HuH-7.5 (cell line): ENCODE measurements at regions not wholly inside any gene's neighbourhood (a gene's known extent, or its start where the extent isn't known, plus 50 kb on each side); places are given as distances from the start of the nearest gene placed in this dataset.
"Not testable (repeated sequence)": the region's sequence is repeated elsewhere in the genome, so short reads cannot be mapped to it uniquely, and the experiment has no call there.

Experiments used
- DNase-seq: peaks from one replicate; pipeline ENCODE4 v3.0.0; 2011; ENCODE audit warnings: low spot score

DNA sequence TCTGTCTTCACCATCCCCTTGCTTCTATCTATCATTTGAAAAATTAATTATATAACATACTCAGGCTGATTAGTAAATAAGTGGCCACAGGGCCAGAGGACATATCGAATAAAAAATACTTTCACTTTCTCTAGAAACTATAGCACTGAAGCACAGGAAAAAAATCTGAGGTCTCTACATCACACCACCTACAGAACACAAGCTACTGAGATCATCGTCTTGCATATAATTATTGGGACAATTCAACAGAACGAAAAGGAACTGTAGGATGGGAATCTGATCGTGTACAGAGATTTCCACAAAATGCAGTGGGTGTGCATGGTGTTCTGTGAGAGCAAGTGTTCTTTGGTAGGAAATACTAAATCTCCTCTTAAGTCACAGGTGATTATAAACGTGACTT, 289.6 kb upstream of the ERCC4 start:
- DNase-seq, result no peak

DNA sequence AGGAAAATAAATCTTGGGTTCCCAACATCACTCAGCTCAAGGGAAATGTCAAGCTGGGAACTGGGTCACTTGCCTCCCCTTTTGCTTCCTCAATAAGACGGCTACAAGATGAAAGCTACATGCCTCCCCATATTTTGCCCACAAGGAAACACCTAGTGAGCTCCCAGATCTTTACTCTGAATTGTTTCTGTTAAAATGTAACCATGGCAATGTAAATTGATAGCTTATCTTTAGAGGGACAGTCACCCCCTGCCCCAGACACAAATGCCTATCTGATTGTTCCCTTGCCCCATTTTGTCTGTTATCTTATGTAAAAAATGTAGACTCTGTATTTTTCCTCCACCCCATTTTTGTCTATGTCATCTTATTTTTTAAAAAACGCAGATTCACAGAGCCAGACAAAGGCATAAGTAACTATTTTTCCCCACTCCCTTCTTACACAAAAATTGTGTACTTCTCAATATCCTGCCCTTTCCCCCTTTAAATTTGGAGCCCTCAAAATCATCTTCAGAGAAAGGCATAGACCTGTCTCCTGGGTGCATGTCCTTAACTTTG, 288.7 kb upstream of the ERCC4 start:
- no peak for DNase-seq

DNA sequence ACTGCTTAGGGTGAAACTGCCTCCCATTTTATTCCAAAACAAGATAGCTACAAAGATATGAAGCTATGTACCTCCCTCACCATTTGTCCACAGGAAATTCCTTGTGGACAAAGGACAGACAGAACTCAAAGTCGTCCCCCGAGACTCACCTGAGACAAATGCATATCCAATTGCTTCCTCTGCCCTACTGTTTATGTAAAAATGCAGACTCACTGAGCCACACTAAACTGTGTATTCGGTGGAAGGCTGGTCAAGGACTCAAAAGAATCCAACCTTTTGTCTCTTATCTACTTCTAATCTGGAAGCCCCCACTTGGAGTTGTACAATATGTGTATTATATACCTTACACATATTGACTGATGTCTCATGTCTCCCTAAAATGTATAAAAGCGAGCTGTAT, 288.0 kb upstream of the ERCC4 start:
- DNase-seq, result no peak

DNA sequence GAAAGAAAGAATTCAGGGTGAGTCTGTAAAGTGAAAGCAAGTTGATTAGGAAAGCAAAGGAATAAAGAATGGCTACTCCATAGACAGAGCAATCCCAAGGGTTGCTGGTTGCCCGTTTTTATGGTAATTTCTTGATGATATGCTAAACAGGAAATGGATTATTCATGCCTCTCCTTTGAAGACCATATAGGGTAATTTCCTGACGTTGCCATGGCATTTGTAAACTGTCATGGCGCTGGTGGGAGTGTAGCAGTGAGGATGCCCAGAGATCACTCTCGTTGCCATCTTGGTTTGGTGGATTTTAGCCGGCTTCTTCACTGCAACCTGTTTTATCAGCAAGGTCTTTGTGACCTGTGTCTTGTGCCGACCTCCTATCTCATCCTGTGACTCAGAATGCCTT, 287.4 kb upstream of the ERCC4 start:
- not testable (repeated sequence) for DNase-seq

DNA sequence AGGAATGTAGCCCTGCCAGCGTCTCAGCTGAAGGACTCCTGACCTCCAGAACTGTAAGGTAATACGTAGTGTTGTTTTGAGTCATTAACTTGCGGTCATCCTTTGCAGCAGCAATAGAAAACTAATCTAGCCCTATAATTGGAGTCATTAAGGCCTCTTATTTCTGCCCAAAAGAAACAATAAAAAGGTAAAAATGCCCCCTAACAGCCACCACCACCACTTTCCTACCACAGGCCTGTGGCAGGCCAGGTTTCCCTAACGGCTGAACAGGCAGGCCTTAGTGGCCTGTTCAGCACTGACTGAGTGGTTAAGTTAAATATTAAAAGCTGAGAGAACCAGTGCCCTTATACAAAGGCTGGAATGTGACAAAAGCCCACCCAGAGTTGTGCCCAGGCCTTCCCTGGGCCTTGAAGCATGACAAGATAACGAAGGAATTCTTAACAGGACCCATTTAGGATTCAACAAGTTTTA, 286.5 kb upstream of the ERCC4 start:
- no peak for DNase-seq

DNA sequence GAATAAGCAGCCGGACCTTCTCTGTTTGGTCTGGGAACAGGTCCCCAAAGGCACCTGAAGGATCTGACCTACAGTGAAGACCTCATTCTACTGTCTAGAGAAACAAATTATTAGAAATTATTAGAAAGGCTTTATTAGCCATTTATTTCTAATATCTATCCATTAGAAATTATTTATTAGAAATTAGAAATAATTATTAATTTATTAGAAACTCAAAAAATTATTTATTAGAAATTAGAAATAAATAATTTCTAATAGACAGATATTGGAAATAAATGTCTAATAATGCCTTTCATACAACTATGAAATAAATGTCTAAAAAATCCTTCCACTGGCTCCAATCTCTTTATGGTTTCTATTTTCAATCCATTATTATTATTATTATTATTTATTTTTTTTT, 285.7 kb upstream of the ERCC4 start:
- DNase-seq, result no peak

DNA sequence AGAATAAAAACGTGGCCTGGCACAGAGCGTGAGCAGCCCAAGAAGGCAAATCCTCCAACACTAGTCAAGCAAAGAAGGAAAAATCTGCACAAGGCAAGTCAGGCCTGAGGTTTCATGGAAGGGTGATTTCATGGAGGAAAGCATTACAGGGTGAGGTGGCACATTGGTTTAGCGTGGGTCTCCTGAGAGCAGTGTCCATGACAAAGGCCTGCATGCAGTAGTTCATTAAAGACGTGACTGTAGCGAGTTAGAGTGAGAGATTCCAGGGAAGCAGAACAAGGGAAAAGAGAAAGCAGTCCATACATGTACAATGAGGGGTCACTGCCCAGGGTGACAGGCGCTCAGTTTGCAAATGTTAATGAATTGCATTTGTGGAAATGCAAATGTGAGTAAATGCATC, 285.0 kb upstream of the ERCC4 start:
- no peak for DNase-seq

DNA sequence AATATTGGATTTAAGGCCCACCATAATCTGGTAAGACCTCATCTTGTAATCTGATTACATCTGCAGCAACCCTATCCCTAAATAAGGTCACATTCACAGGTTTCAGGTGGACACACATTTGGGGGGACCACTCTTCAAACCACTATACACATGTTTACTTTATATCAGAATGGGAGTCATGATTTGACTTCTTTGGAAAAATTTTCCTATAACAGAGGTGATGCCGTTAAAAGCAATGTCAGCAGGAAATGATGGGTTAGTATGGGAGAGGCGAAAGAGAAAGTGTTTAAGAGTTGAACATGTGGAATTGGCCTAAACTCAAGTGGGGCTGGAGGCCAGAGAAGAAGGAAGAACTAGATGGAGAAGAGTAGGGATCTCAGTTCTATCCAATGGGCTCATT, 281.7 kb upstream of the ERCC4 start:
- DNase-seq, result no peak

DNA sequence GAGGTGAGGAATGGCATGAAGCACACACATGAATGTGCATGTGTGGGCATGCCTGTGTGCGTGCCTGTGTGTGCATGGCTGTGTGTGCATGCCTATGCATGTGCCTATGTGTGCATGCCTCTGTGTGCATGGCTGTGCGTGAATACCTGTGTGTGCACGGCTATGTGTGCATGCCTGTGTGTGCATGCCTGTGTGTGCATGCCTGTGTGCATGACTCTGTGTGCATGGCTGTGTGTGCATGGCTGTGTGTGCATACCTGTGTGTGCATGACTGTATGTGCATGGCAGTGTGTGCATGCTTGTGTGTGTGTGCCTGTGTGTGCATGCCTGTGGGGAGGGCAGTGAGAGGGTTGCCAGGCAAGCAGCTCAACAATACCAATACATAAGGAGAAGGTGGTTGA, 276.5 kb upstream of the ERCC4 start:
- DNase-seq, result no peak

DNA sequence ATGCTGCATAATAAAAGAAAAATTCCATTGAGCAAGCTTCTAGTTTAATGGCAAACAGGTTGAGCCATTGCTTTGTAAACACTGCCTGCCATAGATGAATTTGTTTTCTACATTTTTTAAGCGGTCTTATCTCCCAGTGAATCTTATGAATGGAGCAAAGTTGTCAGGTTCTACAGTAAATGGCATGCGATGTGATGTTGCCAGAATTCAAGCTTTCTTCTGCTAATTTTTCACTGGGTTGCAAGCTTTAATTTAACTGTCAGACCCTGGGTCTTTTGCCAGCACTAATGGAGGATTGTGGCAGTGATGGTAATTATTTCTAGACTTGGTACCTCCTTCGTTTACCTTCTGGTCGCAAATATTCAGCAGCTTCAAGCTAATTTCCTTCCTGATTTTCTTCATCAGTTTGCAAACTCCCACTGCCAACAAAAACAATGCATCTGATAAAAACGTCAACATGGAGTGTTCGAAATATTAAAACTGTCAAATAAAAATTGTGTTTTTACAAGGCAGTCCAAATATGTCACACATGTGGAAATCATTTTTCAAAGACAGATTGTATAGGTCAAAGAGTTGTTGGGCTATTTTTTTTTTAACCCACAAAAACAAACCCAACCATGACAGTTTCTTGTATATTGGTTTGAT, 274.2 kb upstream of the ERCC4 start:
- DNase-seq, result no peak

DNA sequence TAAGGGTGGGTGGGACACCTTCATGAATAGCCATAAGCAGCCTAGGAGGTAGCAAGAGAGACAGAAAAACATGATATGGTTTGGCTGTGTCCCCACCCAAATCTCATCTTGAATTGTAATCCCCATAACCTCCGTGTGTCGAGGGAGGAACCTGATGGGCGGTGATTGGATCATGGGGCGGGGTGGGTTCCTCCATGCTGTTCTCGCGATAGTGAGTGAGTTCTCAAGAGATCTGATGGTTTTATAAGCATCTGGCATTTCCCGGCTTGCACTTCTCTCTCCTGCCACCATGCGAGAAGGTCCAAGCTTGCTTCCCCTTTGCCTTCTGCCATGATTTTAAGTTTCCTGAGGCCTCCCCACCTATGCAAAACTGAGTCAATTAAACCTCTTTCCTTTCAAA, 259.1 kb upstream of the ERCC4 start:
- no peak for DNase-seq

DNA sequence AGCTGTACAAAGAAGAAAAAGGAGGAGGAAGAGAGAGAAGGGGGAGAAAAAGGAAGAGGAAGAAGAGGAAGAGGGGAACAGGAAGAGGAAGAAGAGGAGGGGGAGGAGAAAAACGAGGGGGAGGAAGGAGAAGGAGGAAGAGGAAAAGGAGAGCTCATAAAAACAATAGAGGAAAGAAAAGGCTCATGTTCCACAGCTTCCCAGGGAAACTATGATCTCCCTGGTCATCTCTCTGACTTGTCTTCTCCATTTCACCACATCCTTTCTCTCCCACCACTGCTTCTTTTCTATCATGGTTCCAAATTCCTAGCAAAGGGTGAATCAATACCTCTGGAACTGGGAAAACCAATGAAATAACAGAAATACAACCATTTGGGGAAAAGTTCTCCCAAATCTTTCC, 254.1 kb upstream of the ERCC4 start:
- DNase-seq, result no peak

DNA sequence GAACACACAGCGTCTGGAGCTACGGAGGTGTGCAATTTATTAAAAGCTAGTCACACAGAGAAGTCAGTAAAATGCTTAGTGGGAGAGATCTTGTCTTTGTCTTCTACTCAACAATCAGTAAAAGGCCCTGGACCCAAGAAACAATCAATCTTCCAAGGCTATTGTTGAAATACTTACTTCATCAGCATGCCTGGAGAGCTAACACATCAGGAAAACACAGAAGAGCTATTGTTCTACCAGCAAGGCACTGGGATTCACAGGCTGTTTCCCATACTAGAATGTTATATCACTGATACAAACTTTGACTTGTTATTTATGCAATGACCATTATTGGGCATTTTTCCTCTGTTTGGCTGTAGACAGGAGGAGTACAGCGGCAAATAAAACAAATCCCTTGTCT, 247.8 kb upstream of the ERCC4 start:
- DNase-seq, result no peak

DNA sequence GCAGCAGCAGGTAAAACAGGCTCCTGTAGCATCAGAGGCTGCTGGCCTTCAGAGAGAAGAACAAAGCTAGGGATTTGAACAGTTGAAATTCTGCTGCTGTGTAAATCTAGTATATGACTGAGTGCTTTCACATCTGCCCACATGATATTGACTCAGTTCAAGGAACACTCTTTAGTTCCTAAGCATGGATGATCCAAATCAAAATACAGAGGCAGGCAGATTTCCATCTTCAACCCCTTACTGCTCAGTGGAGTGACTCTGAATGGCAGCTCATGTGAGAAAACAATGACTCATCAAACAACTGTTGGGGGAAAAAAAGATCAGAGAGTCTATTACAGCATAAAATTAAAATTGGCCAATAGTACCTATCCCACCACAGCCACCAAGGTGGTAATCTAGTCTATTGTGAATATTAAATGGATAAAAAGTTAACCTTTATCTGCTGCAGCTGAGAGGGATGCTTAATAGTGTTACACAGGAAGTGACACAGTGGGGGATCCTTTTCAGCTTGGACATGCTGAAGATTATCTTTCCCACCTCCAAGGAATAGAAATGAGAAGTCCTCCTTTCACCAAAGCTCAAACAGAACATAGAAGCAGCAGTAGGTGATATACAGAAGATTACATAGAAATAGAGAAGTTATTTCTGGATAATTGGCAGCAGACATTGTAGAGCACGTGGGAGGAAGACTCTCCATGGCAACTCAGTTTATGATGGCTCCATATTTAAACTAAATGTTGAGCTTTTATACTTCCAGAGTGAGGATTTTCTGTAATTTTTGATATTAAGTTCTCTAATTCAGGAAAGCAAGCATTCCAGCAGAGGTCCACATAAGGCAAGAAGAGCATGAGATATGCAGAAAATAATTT, 239.7 kb upstream of the ERCC4 start:
- no peak for DNase-seq

DNA sequence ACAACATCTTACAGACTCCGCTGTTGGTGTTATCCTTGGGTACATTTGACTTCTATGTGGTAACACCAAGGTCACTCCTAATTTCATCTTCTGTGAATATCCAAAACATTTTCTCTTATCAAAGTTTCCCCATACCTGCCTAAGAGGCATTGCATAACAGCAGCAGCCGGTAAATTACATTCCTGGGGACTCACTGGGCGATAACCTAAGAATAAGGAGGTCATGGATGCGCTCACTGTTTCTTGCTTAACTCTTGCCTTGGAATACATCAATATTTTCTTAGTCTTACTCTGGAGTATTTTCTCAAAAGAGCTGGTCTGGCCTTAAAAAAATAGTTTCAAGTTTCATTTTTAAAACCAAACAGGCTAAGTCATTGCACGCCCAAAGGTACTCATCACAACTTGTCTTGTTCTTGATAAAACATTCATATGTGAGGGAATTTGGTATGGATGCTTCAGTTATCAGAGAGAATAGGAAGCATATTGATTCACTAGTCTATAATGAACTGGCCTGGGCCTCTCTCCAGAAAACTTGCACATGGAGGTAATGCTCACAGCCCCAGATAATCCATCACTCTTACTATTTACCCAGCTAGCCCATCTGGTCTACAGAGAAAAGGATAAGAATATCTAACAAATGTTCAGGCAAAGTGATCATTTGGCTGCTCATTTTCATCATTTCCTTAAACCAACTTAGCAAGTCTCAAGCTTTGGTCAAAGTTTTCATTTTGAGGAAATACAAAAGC, 235.0 kb upstream of the ERCC4 start:
- no peak for DNase-seq

DNA sequence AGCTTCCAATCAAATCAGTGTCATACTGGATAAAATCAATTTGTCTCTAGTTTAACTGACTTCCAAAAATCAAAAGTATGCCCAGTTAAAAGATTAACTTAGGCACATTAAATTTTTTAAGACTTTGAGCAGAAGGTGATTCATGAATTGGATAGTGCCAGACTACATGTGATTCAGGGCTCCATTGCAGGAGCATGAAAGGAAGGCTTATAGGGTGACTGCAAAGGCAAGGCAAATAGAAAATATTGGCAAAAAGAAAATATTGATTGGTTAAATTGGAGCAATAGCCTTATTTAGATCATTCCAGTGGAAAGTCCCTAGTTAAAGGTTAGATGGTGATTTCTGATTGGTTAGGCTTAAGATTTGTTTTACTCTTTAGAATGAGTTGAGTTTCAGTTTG, 223.9 kb upstream of the ERCC4 start:
- no peak for DNase-seq

DNA sequence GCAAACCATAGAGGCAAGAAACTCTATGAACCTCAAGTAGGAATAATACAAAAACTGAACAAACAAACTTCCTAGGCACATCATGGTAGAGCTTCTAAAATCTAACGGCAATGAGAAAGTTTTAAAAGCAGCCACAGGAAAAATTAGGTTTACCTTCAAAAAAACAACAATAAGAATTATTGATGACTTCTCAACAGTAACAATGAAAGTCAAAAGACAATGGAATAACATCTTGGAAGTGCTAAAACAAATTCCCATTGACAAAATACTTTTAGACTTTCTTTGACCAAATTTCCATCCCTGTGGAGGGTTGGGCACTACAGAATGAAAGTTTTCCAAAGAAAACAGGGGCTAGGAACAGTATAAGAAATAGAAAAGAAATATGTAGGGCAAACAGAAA, 222.9 kb upstream of the ERCC4 start:
- no peak for DNase-seq

DNA sequence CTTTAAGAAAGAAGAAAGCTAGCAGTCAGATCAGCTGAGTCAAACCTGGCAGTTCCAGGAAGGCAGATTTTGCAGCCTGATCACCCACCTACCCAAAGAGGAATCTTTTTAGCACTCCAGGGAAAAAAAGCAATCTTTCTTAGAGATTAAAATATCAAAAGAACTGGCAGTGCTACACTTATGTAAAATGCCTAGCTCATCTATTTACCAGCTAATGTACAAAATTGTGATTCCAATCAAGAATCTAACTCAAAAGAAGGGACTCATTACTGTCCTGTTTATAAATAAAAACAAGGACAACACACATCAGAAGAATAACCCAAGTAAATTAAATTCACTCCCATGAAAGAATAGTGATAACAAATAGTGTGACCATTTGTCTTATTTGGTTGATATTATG, 222.4 kb upstream of the ERCC4 start:
- no peak for DNase-seq

DNA sequence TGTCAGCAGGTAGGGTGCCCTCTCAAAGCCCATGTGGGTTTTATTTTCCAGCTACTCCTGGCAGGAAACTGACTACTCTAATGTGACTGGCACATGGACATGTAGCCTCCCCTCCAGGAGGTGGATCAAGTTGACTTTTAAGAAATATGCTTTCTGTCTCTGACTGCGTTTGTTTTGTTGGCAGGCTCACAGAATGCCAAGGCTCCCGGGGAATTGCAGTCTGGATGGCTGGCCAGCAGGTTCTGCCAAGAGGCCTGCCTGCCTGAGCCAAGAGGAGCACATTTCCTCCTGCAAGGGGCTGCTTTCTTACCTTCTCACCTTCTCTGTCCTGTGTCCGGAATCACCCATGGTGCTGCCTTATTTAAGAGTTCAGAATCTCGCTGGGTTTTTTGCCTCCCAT, 217.3 kb upstream of the ERCC4 start:
- no peak for DNase-seq

DNA sequence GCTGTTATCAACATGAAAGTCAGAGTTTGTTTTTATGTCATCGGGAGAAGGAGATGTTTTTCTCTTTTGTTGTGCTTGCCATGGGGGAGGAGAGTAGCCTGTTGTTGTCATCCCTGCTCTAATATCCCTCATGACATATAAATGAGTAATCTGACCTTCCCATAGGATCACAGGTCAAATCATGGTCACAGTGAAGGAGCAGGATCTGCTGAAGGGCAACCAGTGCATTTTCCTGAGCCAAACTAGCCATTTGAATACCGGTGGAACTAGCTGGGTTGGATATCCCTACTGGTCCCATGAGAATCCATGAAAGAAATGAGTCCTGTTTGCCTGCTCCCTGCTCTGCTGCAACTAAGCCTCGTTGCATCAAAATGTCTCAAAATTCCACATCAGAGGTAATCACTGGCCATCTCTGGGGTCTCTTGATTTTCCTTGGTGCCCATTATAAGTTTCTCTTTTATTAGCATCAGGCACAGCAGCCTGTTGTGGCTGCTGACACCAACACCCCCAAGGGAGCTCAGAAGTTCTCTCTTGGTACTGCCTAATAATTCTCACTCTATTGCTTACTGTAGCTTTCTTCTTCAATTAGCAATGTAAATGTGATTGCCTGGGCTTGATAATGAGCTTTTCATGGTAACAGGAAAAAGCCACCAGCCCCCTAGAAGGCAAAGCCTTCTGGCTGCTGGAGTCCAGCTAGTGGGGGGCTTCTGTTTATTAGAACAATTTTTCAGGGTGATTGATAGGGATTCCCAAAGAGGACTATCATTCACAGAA, 211.4 kb upstream of the ERCC4 start:
- DNase-seq, result no peak

DNA sequence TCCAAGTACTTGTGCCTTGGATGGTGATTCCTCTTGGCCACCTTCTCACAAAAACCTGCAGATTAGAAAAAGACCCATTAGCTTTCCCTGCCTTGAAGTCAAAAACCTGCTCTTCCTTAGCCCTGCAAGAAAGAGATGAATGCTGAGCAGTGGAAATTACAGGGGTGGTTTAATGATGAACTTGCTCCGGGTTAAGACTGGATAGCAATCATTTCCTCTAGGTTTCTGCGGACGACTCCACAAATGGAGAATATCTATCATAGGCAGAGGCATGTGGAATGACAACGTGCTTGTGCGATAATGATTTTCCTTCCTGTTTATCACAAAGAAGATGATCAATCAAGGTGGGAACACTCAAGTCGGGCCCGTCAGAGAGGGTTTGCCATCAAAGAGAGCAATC, 201.2 kb upstream of the ERCC4 start:
- no peak for DNase-seq

DNA sequence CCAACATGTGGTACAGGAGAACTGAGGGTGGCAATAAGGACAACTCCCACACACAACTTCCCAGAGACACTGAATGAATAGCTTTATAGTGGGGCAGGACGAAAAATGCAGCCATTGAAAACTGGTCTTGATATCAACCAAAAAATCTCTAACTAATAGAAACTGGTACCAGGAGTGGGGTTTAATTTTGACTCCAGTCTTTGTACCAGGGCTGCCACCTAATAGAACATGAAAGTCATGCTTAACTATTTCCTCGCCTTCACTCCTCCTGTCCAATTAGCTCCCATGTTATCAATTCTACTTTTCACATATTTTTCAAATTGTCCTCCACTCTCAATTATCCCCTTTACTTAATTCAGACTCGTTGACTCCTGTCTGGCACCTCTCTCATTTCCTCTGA, 192.0 kb upstream of the ERCC4 start:
- DNase-seq, result no peak
